ENCODE measurements at regions not wholly inside any gene's neighbourhood (a gene's known extent, or its start where the extent isn't known, plus 50 kb on each side); places are given as distances from the start of the nearest gene placed in this dataset.

DNA sequence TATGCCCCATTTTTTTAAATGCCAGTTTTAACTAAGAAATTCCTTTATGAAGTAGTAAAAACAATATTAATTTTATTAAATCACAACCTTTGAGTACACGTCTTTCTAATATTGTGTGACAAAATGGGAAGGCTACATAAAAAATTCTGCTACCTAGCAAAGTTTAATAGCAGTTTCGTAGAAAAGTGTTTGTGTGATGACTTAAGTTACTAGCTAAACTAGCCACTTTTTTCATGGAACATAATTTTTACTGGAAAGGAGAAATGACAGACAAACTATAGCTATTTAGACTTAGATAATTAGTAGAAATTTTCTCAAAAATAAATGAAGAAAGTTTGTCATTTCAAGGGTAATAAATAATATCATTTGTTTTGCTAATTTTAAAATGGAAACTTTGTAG, 153.1 kb downstream of the GPAM start:
- no peak overlapping the region for H3K4me3 ChIP-seq (ENCODE audit: low read depth, poor library complexity, severe bottlenecking)
- intact Hi-C loops (cut with DNase I; ENCODE audit: low total_unique reads), result no loop called here
- WGBS, 2 donors, result 79 to 81% methylated on average over 2 of the region's 2 CpGs
- TF ChIP-seq, protein P1, sequence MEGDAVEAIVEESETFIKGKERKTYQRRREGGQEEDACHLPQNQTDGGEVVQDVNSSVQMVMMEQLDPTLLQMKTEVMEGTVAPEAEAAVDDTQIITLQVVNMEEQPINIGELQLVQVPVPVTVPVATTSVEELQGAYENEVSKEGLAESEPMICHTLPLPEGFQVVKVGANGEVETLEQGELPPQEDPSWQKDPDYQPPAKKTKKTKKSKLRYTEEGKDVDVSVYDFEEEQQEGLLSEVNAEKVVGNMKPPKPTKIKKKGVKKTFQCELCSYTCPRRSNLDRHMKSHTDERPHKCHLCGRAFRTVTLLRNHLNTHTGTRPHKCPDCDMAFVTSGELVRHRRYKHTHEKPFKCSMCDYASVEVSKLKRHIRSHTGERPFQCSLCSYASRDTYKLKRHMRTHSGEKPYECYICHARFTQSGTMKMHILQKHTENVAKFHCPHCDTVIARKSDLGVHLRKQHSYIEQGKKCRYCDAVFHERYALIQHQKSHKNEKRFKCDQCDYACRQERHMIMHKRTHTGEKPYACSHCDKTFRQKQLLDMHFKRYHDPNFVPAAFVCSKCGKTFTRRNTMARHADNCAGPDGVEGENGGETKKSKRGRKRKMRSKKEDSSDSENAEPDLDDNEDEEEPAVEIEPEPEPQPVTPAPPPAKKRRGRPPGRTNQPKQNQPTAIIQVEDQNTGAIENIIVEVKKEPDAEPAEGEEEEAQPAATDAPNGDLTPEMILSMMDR (IDR thresholded peaks at IDR 0.05), result no peak
- TF ChIP-seq POLR2A (IDR thresholded peaks at IDR 0.05), result no peak
- DNase-seq (ENCODE audit: low spot score in 2 of 2), result no peak

DNA sequence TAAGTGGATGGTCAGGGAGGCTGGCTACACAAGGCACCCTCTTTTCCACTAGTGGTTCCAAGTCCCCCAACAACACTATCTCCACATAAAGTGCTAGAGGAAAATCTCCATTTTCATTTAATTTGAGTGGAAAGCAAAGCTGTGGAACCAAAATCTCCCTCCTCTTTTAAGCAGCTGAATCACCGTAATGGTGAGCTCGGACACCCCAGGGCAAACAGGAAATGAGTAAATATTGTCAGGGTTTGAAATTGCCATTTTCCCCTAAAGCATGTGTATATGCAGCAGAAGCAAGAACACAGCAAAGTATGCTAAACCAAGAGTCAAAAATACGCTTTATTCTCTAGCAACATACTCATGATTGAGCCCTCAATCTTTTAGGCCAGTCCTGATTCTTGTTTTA, 143.7 kb downstream of the GPAM start:
- WGBS, 2 donors, result 68 to 75% methylated on average over 3 of the region's 3 CpGs
- DNase-seq (ENCODE audit: low spot score in 2 of 2), result no peak
- no peak overlapping the region for H3K4me3 ChIP-seq (ENCODE audit: low read depth, poor library complexity, severe bottlenecking)
- intact Hi-C loops (cut with DNase I; ENCODE audit: low total_unique reads), result no loop called here
- TF ChIP-seq, protein P1 (IDR thresholded peaks at IDR 0.05), result no peak
- no peak for TF ChIP-seq POLR2A (IDR thresholded peaks at IDR 0.05)

DNA sequence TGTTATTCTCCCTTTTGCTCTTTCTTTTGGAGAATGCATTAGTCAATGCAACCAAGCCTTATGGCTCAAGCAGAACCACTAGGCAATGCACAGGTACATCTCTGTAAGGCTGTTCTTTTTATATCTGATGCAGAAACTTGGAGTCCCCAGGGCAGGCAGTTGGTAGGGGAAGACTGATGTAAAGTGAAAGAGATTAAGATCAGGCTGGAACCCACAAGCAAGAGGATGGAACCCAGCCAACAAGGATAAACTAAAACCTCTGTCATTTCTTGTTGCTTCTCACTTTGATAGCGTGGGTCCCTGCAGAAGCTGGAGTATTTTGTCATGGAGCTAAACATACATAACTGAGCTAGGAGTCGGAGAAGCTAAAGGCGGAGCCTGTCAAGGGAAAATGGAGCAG, 142.9 kb downstream of the GPAM start:
- intact Hi-C loops (cut with DNase I; ENCODE audit: low total_unique reads), result no loop called here
- no peak for DNase-seq (ENCODE audit: low spot score in 2 of 2)
- no peak overlapping the region for H3K4me3 ChIP-seq (ENCODE audit: low read depth, poor library complexity, severe bottlenecking)
- WGBS, 2 donors, result 84 to 86% methylated on average over 3 of the region's 3 CpGs
- no peak for TF ChIP-seq POLR2A (IDR thresholded peaks at IDR 0.05)
- TF ChIP-seq, protein P1 (IDR thresholded peaks at IDR 0.05), result no peak

DNA sequence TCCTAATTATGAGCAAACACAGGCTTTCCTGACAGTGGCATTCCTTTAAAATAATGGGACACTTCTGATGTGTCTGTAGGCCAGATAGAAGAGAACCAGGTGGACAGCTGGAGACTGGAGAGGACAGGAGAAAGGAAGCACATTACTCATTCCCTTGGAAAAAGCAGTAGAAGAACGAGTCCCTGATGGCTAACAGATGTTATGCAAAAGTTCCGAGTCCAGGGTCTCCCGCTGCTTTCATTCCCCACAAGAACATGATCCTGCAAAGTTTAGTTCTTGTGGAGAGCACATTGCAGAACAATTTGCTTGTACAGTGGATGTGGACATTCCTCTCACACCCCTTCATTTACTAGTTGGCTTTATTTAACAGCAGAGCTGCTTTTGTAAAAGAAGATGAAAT, 137.6 kb downstream of the GPAM start:
- H3K4me3 ChIP-seq (ENCODE audit: low read depth, poor library complexity, severe bottlenecking), result no peak overlapping the region
- TF ChIP-seq, protein P1 (IDR thresholded peaks at IDR 0.05), result no peak
- no peak for TF ChIP-seq POLR2A (IDR thresholded peaks at IDR 0.05)
- WGBS, 2 donors, result 61 to 71% methylated on average over 3 of the region's 3 CpGs
- intact Hi-C loops (cut with DNase I; ENCODE audit: low total_unique reads), result no loop called here
- no peak for DNase-seq (ENCODE audit: low spot score in 2 of 2)

DNA sequence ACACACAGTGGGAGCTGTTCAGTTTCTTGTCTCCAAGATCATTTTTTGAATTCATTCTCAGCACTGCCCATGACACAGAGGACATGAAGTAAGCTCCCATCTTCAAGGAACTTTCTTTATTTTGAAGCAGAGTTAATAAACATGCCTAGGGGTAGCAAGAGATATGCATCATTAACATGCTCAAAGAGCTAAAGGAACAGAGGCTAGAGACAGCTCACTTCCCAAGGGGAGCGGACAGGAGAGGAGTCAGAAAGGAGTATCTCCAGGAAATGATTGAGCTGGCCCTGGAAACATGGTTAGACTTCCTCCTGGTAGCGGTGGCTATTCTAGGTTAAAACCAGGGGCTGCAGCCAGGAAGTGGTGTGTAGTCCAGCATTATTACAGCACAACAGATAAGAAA, 135.9 kb downstream of the GPAM start:
- no peak for DNase-seq (ENCODE audit: low spot score in 2 of 2)
- 41 to 86% methylated on average over 1 to 2 of the region's 2 CpGs for WGBS, 2 donors
- intact Hi-C loops (cut with DNase I; ENCODE audit: low total_unique reads), result no loop called here
- TF ChIP-seq, protein P1 (IDR thresholded peaks at IDR 0.05), result no peak
- no peak for TF ChIP-seq POLR2A (IDR thresholded peaks at IDR 0.05)
- no peak overlapping the region for H3K4me3 ChIP-seq (ENCODE audit: low read depth, poor library complexity, severe bottlenecking)

DNA sequence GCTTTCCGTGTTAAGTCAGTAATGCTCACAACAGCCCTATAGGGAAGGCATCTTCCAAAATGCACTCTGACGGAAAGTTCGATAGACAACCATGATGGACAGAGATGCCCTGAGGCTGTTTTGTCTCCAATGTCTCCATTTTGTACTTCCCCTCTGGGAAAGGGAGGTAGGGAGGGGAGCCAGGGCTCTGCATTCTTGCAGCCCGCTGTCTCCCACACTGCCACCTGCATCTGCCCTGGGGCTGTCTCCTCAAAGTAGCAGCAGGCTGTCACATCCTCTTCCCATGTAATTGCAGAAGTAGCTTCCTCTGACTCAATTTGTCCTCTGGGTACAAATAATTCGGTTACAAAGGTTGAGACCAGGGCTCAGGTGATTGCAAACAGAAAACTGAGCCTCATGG, 131.4 kb downstream of the GPAM start:
- H3K4me3 ChIP-seq (ENCODE audit: low read depth, poor library complexity, severe bottlenecking), result no peak overlapping the region
- no peak for TF ChIP-seq POLR2A (IDR thresholded peaks at IDR 0.05)
- TF ChIP-seq, protein P1 (IDR thresholded peaks at IDR 0.05), result no peak
- 53 to 66% methylated on average over 5 of the region's 5 CpGs for WGBS, 2 donors
- intact Hi-C loops (cut with DNase I; ENCODE audit: low total_unique reads), result no loop called here
- no peak for DNase-seq (ENCODE audit: low spot score in 2 of 2)

All from lower leg skin (tissue), 4 donors.